ENCODE measurements at regions not wholly inside any gene's neighbourhood (a gene's known extent, or its start where the extent isn't known, plus 50 kb on each side); places are given as distances from the start of the nearest gene placed in this dataset.
A peak's percentile ranks its signal among the peaks of the same experiment; 100 is the strongest.

GRCh38 chr9:38298904-38299303, 93.6 kb upstream of the ALDH1B1 start:
- no peaks in the 10 kb centered on the region for H3K27me3 Mint-ChIP-seq
- no peaks in the 10 kb centered on the region for H3K9me3 Mint-ChIP-seq
- no peak overlapping the region for H3K27ac Mint-ChIP-seq
- no peak overlapping the region for H3K4me3 Mint-ChIP-seq
- H3K4me1 Mint-ChIP-seq: no peaks in the 10 kb centered on the region
- ATAC-seq: no peak
- no peak for DNase-seq

GRCh38 chr9:38298503-38298902, 94.0 kb upstream of the ALDH1B1 start:
- DNase-seq (no peak), ATAC-seq (no peak)
- Mint-ChIP-seq H3K9me3 (no peaks in the 10 kb centered on the region), H3K4me3 (no peak overlapping the region), H3K27me3 (no peaks in the 10 kb centered on the region), H3K4me1 (no peaks in the 10 kb centered on the region), H3K27ac (no peak overlapping the region)

GRCh38 chr9:38296807-38297206, 95.7 kb upstream of the ALDH1B1 start:
- no peak overlapping the region for H3K27ac Mint-ChIP-seq
- H3K4me1 Mint-ChIP-seq: no peaks in the 10 kb centered on the region
- DNase-seq (no peak), ATAC-seq (no peak)
- H3K4me3 Mint-ChIP-seq: no peak overlapping the region
- H3K27me3 Mint-ChIP-seq: no peaks in the 10 kb centered on the region
- H3K9me3 Mint-ChIP-seq: no peaks in the 10 kb centered on the region

GRCh38 chr9:38295764-38296163, 96.7 kb upstream of the ALDH1B1 start:
- Mint-ChIP-seq H3K9me3 (no peaks in the 10 kb centered on the region), H3K4me1 (no peaks in the 10 kb centered on the region), H3K27me3 (no peaks in the 10 kb centered on the region), H3K27ac (peak overlapping the region in 1 of 2 donors; percentile 9), H3K4me3 (no peak overlapping the region)
- DNase-seq (no peak), ATAC-seq (no peak)

GRCh38 chr9:38294220-38294960, 98.1 kb upstream of the ALDH1B1 start:
- Mint-ChIP-seq H3K27me3 (no peaks in the 10 kb centered on the region), H3K4me3 (no peak overlapping the region), H3K9me3 (no peaks in the 10 kb centered on the region), H3K4me1 (no peaks in the 10 kb centered on the region), H3K27ac (no peak overlapping the region)
- ATAC-seq (no peak), DNase-seq (no peak)

GRCh38 chr9:38293022-38293421, 99.5 kb upstream of the ALDH1B1 start:
- DNase-seq: no peak
- Mint-ChIP-seq H3K27ac (no peak overlapping the region), H3K9me3 (no peaks in the 10 kb centered on the region), H3K4me3 (no peak overlapping the region), H3K27me3 (no peaks in the 10 kb centered on the region), H3K4me1 (no peaks in the 10 kb centered on the region)
- ATAC-seq: no peak

- DNase-seq (no peak), ATAC-seq (no peak)
- no peaks in the 10 kb centered on the region for H3K9me3 Mint-ChIP-seq
- H3K27me3 Mint-ChIP-seq: no peaks in the 10 kb centered on the region
- no peak overlapping the region for H3K27ac Mint-ChIP-seq
- H3K4me3 Mint-ChIP-seq: no peak overlapping the region
- H3K4me1 Mint-ChIP-seq: no peaks in the 10 kb centered on the region
These were observed 100.0 kb upstream of the ALDH1B1 start for GRCh38 chr9:38292480-38292879.

- no peaks in the 10 kb centered on the region for H3K9me3 Mint-ChIP-seq
- no peaks in the 10 kb centered on the region for H3K27me3 Mint-ChIP-seq
- H3K4me1 Mint-ChIP-seq: no peaks in the 10 kb centered on the region
- H3K27ac Mint-ChIP-seq: no peak overlapping the region
- ATAC-seq: no peak
- no peak for DNase-seq
- H3K4me3 Mint-ChIP-seq: no peak overlapping the region
These were observed 102.6 kb upstream of the ALDH1B1 start for GRCh38 chr9:38289866-38290245.

- H3K27ac Mint-ChIP-seq: no peak overlapping the region
These were observed 103.2 kb upstream of the ALDH1B1 start for GRCh38 chr9:38289236-38289865.

GRCh38 chr9:38288502-38288901, 104.0 kb upstream of the ALDH1B1 start:
- Mint-ChIP-seq H3K4me1 (no peaks in the 10 kb centered on the region), H3K9me3 (no peaks in the 10 kb centered on the region), H3K27ac (no peak overlapping the region), H3K4me3 (no peak overlapping the region), H3K27me3 (no peaks in the 10 kb centered on the region)
- DNase-seq (no peak), ATAC-seq (no peak)

More at GRCh38 chr9:38289236-38289865, 103.2 kb upstream of the ALDH1B1 start:
- Mint-ChIP-seq H3K4me3 (no peak overlapping the region), H3K27me3 (no peaks in the 10 kb centered on the region), H3K4me1 (no peaks in the 10 kb centered on the region), H3K9me3 (no peaks in the 10 kb centered on the region)
- no peak for DNase-seq
- ATAC-seq: no peak

- no peak overlapping the region for H3K27ac Mint-ChIP-seq
- no peaks in the 10 kb centered on the region for H3K4me1 Mint-ChIP-seq
- no peaks in the 10 kb centered on the region for H3K9me3 Mint-ChIP-seq
- ATAC-seq (no peak), DNase-seq (no peak)
- no peak overlapping the region for H3K4me3 Mint-ChIP-seq
- no peaks in the 10 kb centered on the region for H3K27me3 Mint-ChIP-seq
These were observed 105.0 kb upstream of the ALDH1B1 start for GRCh38 chr9:38287420-38287985.

GRCh38 chr9:38286766-38287165, 105.7 kb upstream of the ALDH1B1 start:
- no peaks in the 10 kb centered on the region for H3K27me3 Mint-ChIP-seq
- ATAC-seq (no peak), DNase-seq (no peak)
- H3K4me1 Mint-ChIP-seq: no peaks in the 10 kb centered on the region
- no peak overlapping the region for H3K27ac Mint-ChIP-seq
- no peak overlapping the region for H3K4me3 Mint-ChIP-seq
- H3K9me3 Mint-ChIP-seq: no peaks in the 10 kb centered on the region

GRCh38 chr9:38286357-38286756, 106.1 kb upstream of the ALDH1B1 start:
- Mint-ChIP-seq H3K4me3 (no peak overlapping the region), H3K27ac (no peak overlapping the region), H3K9me3 (no peaks in the 10 kb centered on the region), H3K27me3 (no peaks in the 10 kb centered on the region), H3K4me1 (no peaks in the 10 kb centered on the region)
- no peak for ATAC-seq
- DNase-seq: no peak

GRCh38 chr9:38285236-38285635, 107.3 kb upstream of the ALDH1B1 start:
- DNase-seq (no peak), ATAC-seq (no peak)
- no peaks in the 10 kb centered on the region for H3K9me3 Mint-ChIP-seq
- H3K4me1 Mint-ChIP-seq: no peaks in the 10 kb centered on the region
- peaks cover 7% of the 10 kb centered on the region for H3K27me3 Mint-ChIP-seq
- no peak overlapping the region for H3K4me3 Mint-ChIP-seq
- H3K27ac Mint-ChIP-seq: peak overlapping the region in 1 of 2 donors; percentile 14

- Mint-ChIP-seq H3K27ac (no peak overlapping the region), H3K27me3 (peaks cover 10% of the 10 kb centered on the region), H3K4me1 (peaks cover 6% of the 10 kb centered on the region), H3K9me3 (no peaks in the 10 kb centered on the region), H3K4me3 (no peak overlapping the region)
- no peak for ATAC-seq
- DNase-seq: no peak
These were observed 107.9 kb upstream of the ALDH1B1 start for GRCh38 chr9:38284588-38285051.

GRCh38 chr9:38284039-38284575, 108.4 kb upstream of the ALDH1B1 start:
- DNase-seq (no peak), ATAC-seq (no peak)
- H3K27me3 Mint-ChIP-seq: peaks cover 10% of the 10 kb centered on the region
- no peak overlapping the region for H3K27ac Mint-ChIP-seq
- H3K4me3 Mint-ChIP-seq: no peak overlapping the region
- H3K4me1 Mint-ChIP-seq: peaks cover 11% of the 10 kb centered on the region
- H3K9me3 Mint-ChIP-seq: no peaks in the 10 kb centered on the region

Measured in stimulated activated naive CD8-positive, alpha-beta T cell treated with anti-CD3 and anti-CD28 coated beads, Interleukin-15, amount 100 ng/mL, for 72 hours (primary cell).